Activated B cell treated with CpG ODN at 0.5 μM for 24 hours (primary cell): ENCODE measurements at regions not wholly inside any gene's neighbourhood (a gene's known extent, or its start where the extent isn't known, plus 50 kb on each side); places are given as distances from the start of the nearest gene placed in this dataset.
"Not testable (repeated sequence)": the region's sequence is repeated elsewhere in the genome, so short reads cannot be mapped to it uniquely, and the experiment has no call there.

ENCODE experiments used
- ATAC-seq: fragments of 200-7000 bp; cut with Tn5 transposase; one replicate; pipeline ENCODE4 v1.10.0; 2021; ENCODE audit warnings: low read depth, mild to moderate bottlenecking, moderate library complexity
- CTCF ChIA-PET: fragments of 350-600 bp; sonication (Branson Sonifier 250); formaldehyde crosslinking; loops from one replicate; lab custom pipeline; 2021; ENCODE audit warnings: antibody characterized with exemption; lab: Charles Lee
- POLR2A ChIA-PET: fragments of 350-600 bp; sonication (Branson Sonifier 250); formaldehyde crosslinking; loops from one replicate; lab custom pipeline; 2021; ENCODE audit warnings: antibody characterized with exemption; lab: Charles Lee
- DNase-seq: peaks from one replicate; pipeline ENCODE4 v3.0.0; 2022
- H3K27ac Mint-ChIP-seq: one replicate; pipeline ENCODE4 v1.8.0; 2020; ENCODE audit warnings: mixed read lengths
- H3K27me3 Mint-ChIP-seq: one replicate; pipeline ENCODE4 v1.8.0; 2021; ENCODE audit warnings: mixed read lengths
- H3K36me3 Mint-ChIP-seq: one replicate; pipeline ENCODE4 v1.8.0; 2021; ENCODE audit warnings: low read depth, mixed read lengths
- H3K4me1 Mint-ChIP-seq: one replicate; pipeline ENCODE4 v1.8.0; 2021; ENCODE audit warnings: mixed read lengths
- H3K4me3 Mint-ChIP-seq: one replicate; pipeline ENCODE4 v1.8.0; 2020; ENCODE audit warnings: mild to moderate bottlenecking, mixed read lengths
- H3K9me3 Mint-ChIP-seq: one replicate; pipeline ENCODE4 v1.8.0; 2020; ENCODE audit warnings: mixed read lengths
- CTCF ChIP-seq: fragments of 200-600 bp; IDR thresholded peaks from one replicate; pipeline ENCODE4 v1.8.0; 2022; ENCODE audit warnings: antibody characterized with exemption, mild to moderate bottlenecking
- intact Hi-C: fragments of 100-400 bp; cut with micrococcal nuclease; formaldehyde crosslinking; loops from one replicate; pipeline ENCODE4 v1.15.1; 2024

- no peak overlapping the region for H3K4me3 Mint-ChIP-seq
- POLR2A ChIA-PET, result no interaction called here
- DNase-seq (no peak), ATAC-seq (no peak)
- H3K27ac Mint-ChIP-seq, result no peak overlapping the region
- no peaks in the 10 kb centered on the region for H3K9me3 Mint-ChIP-seq
- peaks cover 14% of the 10 kb centered on the region for H3K27me3 Mint-ChIP-seq
- intact Hi-C loops, result no loop called here
- TF ChIP-seq CTCF, result no peak
- H3K36me3 Mint-ChIP-seq, result no peaks in the 10 kb centered on the region
- CTCF ChIA-PET, result no interaction called here
- H3K4me1 Mint-ChIP-seq, result no peaks in the 10 kb centered on the region
Measured at GRCh38 chr11:45392591-45393091, 106.5 kb upstream of the SYT13 start.

- ChIA-PET CTCF (no interaction called here), POLR2A (no interaction called here)
- Mint-ChIP-seq H3K27me3 (peaks cover 17% of the 10 kb centered on the region), H3K27ac (no peak overlapping the region), H3K36me3 (no peaks in the 10 kb centered on the region), H3K4me1 (no peaks in the 10 kb centered on the region), H3K9me3 (no peaks in the 10 kb centered on the region), H3K4me3 (no peak overlapping the region)
- DNase-seq (no peak), ATAC-seq (no peak)
- TF ChIP-seq CTCF, result no peak
- intact Hi-C loops, result no loop called here
Measured at GRCh38 chr11:45392154-45392553, 106.0 kb upstream of the SYT13 start.

- ChIA-PET CTCF (no interaction called here), POLR2A (no interaction called here)
- H3K4me3 Mint-ChIP-seq, result no peak overlapping the region
- no peaks in the 10 kb centered on the region for H3K36me3 Mint-ChIP-seq
- no peaks in the 10 kb centered on the region for H3K9me3 Mint-ChIP-seq
- H3K27ac Mint-ChIP-seq, result no peak overlapping the region
- DNase-seq (no peak), ATAC-seq (no peak)
- peaks cover 17% of the 10 kb centered on the region for H3K27me3 Mint-ChIP-seq
- TF ChIP-seq CTCF, result no peak
- intact Hi-C loops, result no loop called here
- H3K4me1 Mint-ChIP-seq, result no peaks in the 10 kb centered on the region
Measured at GRCh38 chr11:45391168-45391850, 105.2 kb upstream of the SYT13 start.

- no peak for DNase-seq
- TF ChIP-seq CTCF, result no peak
- intact Hi-C loops, result no loop called here
- Mint-ChIP-seq H3K27me3 (peaks cover 17% of the 10 kb centered on the region), H3K4me3 (no peak overlapping the region), H3K36me3 (no peaks in the 10 kb centered on the region), H3K9me3 (no peaks in the 10 kb centered on the region), H3K4me1 (no peaks in the 10 kb centered on the region), H3K27ac (no peak overlapping the region)
- no peak for ATAC-seq
- ChIA-PET POLR2A (no interaction called here), CTCF (no interaction called here)
Measured at GRCh38 chr11:45390407-45390806, 104.3 kb upstream of the SYT13 start.

DNA sequence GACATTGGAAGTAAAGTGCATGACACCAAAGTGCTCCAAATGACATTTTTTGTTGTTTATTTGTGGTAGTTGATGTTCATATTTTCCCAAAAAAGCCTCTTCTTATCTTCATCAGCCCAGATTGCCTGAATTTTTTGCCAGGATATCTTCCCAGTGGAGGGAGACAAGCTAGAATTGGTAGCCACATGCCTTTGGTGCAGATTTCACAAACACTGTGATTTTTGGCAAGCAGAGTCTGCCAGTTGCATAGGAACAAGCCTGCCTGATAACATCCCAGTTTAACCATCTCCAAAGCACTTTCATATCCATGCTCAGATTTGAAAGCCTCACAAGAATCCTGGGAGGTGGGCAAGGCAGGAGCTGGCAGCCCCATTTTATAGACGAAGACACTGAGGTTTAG, 102.3 kb upstream of the SYT13 start:
- Mint-ChIP-seq H3K9me3 (no peaks in the 10 kb centered on the region), H3K27me3 (peaks cover 14% of the 10 kb centered on the region), H3K4me3 (no peak overlapping the region), H3K27ac (no peak overlapping the region), H3K4me1 (no peaks in the 10 kb centered on the region), H3K36me3 (no peaks in the 10 kb centered on the region)
- ATAC-seq, result no peak
- intact Hi-C loops, result no loop called here
- ChIA-PET POLR2A (no interaction called here), CTCF (no interaction called here)
- no peak for TF ChIP-seq CTCF
- DNase-seq, result no peak

GRCh38 chr11:45387885-45388284, 101.7 kb upstream of the SYT13 start:
- intact Hi-C loops, H3K9me3 Mint-ChIP-seq, H3K4me3 Mint-ChIP-seq, H3K4me1 Mint-ChIP-seq, H3K36me3 Mint-ChIP-seq, H3K27ac Mint-ChIP-seq, ATAC-seq, POLR2A ChIA-PET, CTCF ChIA-PET, DNase-seq: not testable (repeated sequence)
- peaks cover 17% of the 10 kb centered on the region for H3K27me3 Mint-ChIP-seq
